GM21515 (cell line): ENCODE measurements at regions not wholly inside any gene's neighbourhood (a gene's known extent, or its start where the extent isn't known, plus 50 kb on each side); places are given as distances from the start of the nearest gene placed in this dataset.
"Not testable (repeated sequence)": the region's sequence is repeated elsewhere in the genome, so short reads cannot be mapped to it uniquely, and the experiment has no call there.

Source experiments
- ATAC-seq: cut with Tn5 transposase; IDR thresholded peaks from one replicate; pipeline ENCODE4 v1.9.1; 2021; ENCODE audit not compliant: unreplicated experiment

GRCh38 chr4:72797486-72797885 lies 228.5 kb upstream of the ADAMTS3 start:
- no peak for ATAC-seq

- ATAC-seq, result no peak
These were observed 222.0 kb upstream of the ADAMTS3 start for GRCh38 chr4:72791054-72791453.

- ATAC-seq, result no peak
These were observed 217.5 kb upstream of the ADAMTS3 start for GRCh38 chr4:72786401-72786990.

GRCh38 chr4:72779241-72779640 lies 210.2 kb upstream of the ADAMTS3 start:
- ATAC-seq, result no peak

DNA sequence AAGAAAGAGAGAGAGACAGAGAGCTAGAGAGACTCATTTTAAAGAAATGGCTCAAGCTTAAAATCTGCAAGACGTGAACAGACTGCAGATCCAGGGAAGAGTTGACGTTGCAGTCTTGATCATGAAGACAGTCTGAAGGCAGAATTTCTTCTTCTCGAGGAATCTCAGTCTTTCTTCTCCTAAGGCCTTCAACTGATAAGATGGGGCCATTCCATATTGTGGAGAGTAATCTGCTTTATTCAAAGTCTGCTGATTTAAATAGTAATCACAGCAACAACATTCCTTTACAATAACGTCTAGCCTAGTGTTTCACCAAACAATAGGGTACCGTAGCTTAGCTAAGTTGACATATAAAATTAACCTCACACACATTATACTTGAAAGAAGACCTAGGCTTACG lies 208.4 kb upstream of the ADAMTS3 start:
- ATAC-seq, result no peak

GRCh38 chr4:72770708-72771107 lies 201.7 kb upstream of the ADAMTS3 start:
- ATAC-seq, result no peak

- ATAC-seq, result no peak
These were observed 199.3 kb upstream of the ADAMTS3 start for GRCh38 chr4:72768364-72768763.

- ATAC-seq, result no peak
These were observed 198.7 kb upstream of the ADAMTS3 start for GRCh38 chr4:72767618-72768302.

DNA sequence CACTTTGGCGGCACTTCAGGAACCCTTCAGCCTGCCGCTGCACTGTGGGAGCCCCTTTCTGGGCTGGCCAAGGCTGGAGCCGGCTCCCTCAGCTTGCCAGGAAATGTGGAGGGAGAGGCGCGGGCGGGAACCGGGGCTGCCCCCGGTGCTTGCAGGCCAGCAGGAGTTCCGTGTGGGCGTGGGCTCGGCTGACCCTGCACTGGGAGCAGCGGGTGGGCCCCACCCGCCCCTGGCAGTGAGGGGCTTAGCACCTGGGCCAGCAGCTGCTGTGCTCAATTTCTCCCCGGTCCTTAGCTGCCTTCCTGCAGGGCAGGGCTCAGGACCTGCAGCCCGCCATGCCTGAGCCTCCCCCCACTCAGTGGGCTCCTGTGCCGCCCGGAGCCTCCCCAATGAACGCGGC lies 196.8 kb upstream of the ADAMTS3 start:
- not testable (repeated sequence) for ATAC-seq

- ATAC-seq, result no peak
These were observed 192.5 kb upstream of the ADAMTS3 start for GRCh38 chr4:72761368-72762038.

DNA sequence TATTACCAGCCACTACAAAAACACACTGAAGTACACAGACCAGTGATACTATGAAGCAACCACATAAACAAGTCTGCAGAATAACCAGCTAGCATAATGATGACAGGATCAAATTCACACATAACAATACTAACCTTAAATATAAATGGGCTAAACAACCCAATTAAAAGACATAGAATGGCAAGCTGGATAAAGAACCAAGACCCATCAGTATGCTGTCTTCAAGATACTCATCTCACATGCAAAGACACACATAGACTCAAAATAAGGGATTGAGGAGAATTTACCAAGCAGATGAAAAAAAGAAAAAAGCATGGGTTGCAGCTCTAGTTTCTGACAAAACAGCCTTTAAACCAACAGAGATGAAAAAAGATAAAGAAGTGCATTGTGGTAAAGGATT lies 184.4 kb upstream of the ADAMTS3 start:
- not testable (repeated sequence) for ATAC-seq

GRCh38 chr4:72744103-72744725 lies 175.2 kb upstream of the ADAMTS3 start:
- ATAC-seq, result no peak

DNA sequence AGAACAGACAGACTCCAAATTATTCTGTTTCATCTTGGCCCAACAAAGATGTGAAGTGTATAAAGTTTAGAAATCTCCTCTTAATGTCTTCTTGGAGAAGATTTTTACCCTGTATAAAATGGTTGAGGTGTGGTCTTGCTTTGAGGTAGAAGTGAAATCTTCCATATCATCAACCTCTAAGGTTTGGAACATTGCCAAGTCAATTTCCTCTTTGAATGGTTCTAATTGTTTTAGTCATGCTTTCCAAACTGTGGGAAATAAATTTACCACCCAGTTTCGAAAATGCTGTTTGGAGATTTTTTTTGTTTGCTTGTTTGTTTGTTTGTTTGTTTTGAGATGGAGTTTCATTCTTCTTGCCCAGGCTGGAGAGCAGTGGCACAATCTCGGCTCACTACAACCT lies 174.1 kb upstream of the ADAMTS3 start:
- no peak for ATAC-seq

GRCh38 chr4:72715299-72715698 lies 146.3 kb upstream of the ADAMTS3 start:
- ATAC-seq, result no peak

GRCh38 chr4:72714482-72715279 lies 145.7 kb upstream of the ADAMTS3 start:
- no peak for ATAC-seq

GRCh38 chr4:72712997-72713396 lies 144.0 kb upstream of the ADAMTS3 start:
- ATAC-seq, result no peak

- ATAC-seq, result no peak
These were observed 140.5 kb upstream of the ADAMTS3 start for GRCh38 chr4:72709475-72709874.

DNA sequence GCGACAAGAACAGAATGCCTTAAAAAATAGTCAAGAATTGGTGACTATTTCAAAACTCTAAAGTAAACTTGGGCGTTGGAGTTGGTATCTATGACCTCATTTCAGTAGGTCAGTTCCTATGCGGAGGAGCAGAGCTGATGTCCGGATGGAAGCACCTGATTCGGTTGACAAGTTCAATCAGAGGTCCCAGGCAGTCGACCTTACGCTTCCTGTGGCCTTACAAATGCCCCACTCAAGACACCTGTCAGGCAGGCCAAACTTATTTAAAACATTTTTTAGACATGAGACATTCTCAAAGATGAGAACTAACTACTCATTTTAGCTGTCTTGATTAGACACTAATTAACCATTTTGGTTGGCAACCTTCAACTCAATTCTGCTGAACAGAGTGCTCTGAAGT lies 137.7 kb upstream of the ADAMTS3 start:
- no peak for ATAC-seq

DNA sequence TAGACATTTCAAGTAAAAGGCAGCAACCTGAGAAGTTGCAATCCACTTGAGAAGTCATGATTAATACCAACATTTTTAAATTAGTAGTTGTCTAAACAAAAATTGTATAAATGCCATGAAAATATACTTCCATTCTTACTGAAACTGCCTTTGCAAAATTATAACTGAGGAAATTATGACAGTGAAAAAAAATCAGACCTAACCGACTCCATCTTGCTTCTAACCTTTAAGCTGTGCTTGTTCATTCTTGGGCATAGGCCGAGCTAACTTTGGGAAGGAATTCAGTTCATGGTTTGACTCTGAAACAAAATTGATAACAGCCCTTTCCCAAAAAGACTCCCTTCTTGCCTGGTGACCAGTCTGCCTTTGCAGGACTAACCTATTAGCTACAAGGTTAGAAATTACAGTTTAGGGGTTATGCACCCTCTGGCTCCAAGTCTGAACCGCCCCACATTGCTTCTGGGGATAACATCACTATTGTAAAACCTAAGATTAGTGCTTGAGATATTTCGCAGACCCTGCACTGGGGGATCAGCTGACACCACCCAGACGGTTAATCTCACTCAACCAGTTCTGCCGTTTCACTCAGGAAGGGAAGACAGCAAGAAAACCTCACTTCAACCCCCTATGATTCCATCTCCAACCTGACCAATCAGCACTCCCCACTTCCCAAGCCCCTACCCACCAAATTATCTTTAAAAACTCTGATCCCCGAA lies 136.1 kb upstream of the ADAMTS3 start:
- ATAC-seq, result not testable (repeated sequence)

- no peak for ATAC-seq
These were observed 133.9 kb upstream of the ADAMTS3 start for GRCh38 chr4:72702948-72703347.
